ENCODE measurements at regions not wholly inside any gene's neighbourhood (a gene's known extent, or its start where the extent isn't known, plus 50 kb on each side); places are given as distances from the start of the nearest gene placed in this dataset.

DNA sequence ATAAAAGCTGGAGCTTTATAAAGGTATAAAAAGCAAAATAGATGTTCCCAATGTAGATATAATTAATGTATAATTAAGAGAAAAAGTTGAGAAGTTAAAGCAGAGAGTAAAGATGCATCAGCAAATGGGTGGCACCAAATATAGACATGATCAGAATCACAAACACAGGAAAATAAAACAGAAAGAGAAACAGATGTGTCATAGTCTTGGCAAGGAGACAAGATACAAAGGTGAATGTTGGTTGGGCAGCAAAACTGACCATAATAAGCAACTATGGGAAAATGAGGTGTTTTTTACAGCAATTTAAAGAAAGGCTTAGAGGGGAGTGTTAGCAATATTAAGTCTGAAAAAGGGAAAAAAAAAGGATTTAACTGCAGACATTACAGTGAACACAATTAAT is 135.4 kb upstream of the CLEC14A start:
- TF ChIP-seq, protein P1, sequence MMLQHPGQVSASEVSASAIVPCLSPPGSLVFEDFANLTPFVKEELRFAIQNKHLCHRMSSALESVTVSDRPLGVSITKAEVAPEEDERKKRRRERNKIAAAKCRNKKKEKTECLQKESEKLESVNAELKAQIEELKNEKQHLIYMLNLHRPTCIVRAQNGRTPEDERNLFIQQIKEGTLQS (IDR thresholded peaks at IDR 0.05), result no peak
- TF ChIP-seq, protein P2, sequence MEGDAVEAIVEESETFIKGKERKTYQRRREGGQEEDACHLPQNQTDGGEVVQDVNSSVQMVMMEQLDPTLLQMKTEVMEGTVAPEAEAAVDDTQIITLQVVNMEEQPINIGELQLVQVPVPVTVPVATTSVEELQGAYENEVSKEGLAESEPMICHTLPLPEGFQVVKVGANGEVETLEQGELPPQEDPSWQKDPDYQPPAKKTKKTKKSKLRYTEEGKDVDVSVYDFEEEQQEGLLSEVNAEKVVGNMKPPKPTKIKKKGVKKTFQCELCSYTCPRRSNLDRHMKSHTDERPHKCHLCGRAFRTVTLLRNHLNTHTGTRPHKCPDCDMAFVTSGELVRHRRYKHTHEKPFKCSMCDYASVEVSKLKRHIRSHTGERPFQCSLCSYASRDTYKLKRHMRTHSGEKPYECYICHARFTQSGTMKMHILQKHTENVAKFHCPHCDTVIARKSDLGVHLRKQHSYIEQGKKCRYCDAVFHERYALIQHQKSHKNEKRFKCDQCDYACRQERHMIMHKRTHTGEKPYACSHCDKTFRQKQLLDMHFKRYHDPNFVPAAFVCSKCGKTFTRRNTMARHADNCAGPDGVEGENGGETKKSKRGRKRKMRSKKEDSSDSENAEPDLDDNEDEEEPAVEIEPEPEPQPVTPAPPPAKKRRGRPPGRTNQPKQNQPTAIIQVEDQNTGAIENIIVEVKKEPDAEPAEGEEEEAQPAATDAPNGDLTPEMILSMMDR (IDR thresholded peaks at IDR 0.05 in 2 of 3, conservative IDR thresholded peaks at IDR 0.05 in 1 of 3; ENCODE audit: borderline replicate concordance in 1 of 3, insufficient read depth in 1 of 3, low read depth in 2 of 3, low read length in 2 of 3), result no peak
- no peak for TF ChIP-seq POLR2A (IDR thresholded peaks at IDR 0.05; ENCODE audit: borderline replicate concordance, extremely low read depth, insufficient read depth, insufficient read length)
- TF ChIP-seq POLR2AphosphoS5 (IDR thresholded peaks at IDR 0.05; ENCODE audit: low read depth, low read length), result no peak
- TF ChIP-seq ZFX (IDR thresholded peaks at IDR 0.05), result no peak
- no peak for TF ChIP-seq SIN3A (IDR thresholded peaks at IDR 0.05; ENCODE audit: low read depth)

All from HCT116 (cell line).